ENCODE measurements at regions not wholly inside any gene's neighbourhood (a gene's known extent, or its start where the extent isn't known, plus 50 kb on each side); places are given as distances from the start of the nearest gene placed in this dataset.
A peak's percentile ranks its signal among the peaks of the same experiment; 100 is the strongest.
"Not testable (repeated sequence)": the region's sequence is repeated elsewhere in the genome, so short reads cannot be mapped to it uniquely, and the experiment has no call there.

GRCh38 chr1:189125694-189126093 lies 1352.0 kb downstream of the BRINP3 start:
- no peak for DNase-seq
- Histone ChIP-seq H3K27me3 (no peaks in the 10 kb centered on the region), H3K36me3 (no peaks in the 10 kb centered on the region)

DNA sequence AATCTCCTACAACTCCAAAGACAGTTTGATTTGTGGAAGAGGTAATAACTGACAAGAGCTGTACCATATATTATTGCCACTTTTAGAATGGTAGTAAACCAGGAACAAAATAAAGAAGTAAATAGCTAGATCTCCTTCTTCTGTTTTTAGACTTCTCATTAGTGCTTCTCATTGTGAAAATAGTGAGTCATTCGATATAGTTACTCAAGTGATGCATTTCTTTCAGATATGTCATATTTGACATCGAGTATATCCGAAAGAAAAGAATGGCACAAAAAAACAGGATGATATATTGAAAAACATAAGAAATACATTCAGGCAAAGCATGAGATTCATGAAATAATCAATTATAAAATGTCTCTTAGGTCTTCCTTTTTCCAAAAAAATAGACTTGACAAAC lies 1346.1 kb downstream of the BRINP3 start:
- DNase-seq, result no peak
- Histone ChIP-seq H3K9me3 (no peaks in the 10 kb centered on the region), H3K36me3 (no peaks in the 10 kb centered on the region), H3K27me3 (no peaks in the 10 kb centered on the region), H3K4me3 (no peak overlapping the region)

More at GRCh38 chr1:189125694-189126093, 1352.0 kb downstream of the BRINP3 start:
- peaks cover 8% of the 10 kb centered on the region; the same call in 1 of the 2 replicates for H3K9me3 ChIP-seq
- no peak overlapping the region for H3K4me3 ChIP-seq

GRCh38 chr1:189139748-189140147 lies 1337.9 kb downstream of the BRINP3 start:
- DNase-seq, H3K27me3 ChIP-seq, H3K36me3 ChIP-seq, H3K4me3 ChIP-seq, H3K9me3 ChIP-seq: not testable (repeated sequence)

GRCh38 chr1:189141056-189141455 lies 1336.6 kb downstream of the BRINP3 start:
- no peak overlapping the region for H3K4me3 ChIP-seq
- H3K9me3 ChIP-seq, result no peaks in the 10 kb centered on the region
- no peak for DNase-seq
- H3K27me3 ChIP-seq, result no peaks in the 10 kb centered on the region
- H3K36me3 ChIP-seq, result no peaks in the 10 kb centered on the region

DNA sequence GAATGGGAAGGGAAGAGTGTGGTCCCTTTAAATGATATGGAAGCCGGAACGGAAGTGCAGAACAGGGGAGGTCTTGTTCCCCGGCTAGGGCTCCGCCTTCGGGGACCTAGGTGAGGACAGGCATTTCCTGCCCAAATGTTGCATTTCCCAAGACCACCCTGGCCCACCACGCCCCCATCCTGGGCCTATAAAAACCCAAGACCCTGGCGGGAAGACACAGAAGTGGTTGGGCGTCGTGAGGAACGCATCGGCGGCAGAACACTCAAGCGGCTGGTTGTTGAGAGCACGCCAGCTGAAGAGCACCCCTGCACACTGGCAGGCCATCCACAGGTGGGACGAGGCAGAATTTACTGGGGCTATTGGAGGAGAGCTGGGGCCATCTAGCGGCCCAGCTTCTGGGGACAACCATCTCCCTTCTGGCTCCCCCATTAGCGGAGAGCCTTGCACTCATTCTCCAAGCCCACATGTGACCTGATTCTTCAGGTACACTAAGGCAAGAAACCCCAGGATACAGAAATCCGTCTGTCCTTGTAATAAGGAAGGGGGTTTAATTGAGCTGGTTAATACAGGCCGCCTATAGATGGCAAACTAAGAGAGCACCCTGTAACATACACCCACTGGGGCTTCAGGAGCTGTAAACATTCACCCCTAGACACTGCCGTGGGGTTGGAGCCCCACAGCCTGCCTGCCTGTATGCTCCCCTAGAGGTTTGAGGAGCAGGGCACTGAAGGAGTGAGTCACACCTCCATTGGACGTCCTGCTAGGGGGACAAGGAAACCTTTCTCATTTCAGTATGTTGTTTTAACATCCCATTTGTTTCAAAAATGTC lies 1327.9 kb downstream of the BRINP3 start:
- Histone ChIP-seq H3K36me3 (no peaks in the 10 kb centered on the region), H3K4me3 (no peak overlapping the region), H3K9me3 (no peaks in the 10 kb centered on the region), H3K27me3 (no peaks in the 10 kb centered on the region)
- DNase-seq, result no peak

GRCh38 chr1:189150624-189151023 lies 1327.0 kb downstream of the BRINP3 start:
- no peaks in the 10 kb centered on the region for H3K27me3 ChIP-seq
- no peak for DNase-seq
- no peaks in the 10 kb centered on the region for H3K9me3 ChIP-seq
- H3K36me3 ChIP-seq, result no peaks in the 10 kb centered on the region
- H3K4me3 ChIP-seq, result no peak overlapping the region

DNA sequence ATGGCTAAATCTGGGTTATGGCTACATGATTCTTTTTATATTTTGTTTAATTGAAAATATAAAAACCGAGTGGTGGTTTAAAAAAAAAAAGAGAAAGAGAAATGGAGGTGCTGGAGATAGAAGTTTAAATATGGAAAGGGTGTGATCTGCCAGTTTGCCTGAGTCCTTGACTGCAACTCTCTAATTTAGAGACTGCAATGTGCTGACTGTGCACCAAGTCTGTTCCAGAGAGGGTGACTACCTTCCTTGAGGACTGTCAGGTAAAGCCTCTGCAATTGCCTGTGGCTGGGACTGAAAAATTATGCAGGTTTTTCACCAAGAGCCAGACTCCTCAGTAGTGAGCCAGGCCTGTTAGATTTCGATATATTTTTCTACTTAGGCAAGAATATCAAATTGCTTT lies 1326.3 kb downstream of the BRINP3 start:
- no peak overlapping the region for H3K4me3 ChIP-seq
- H3K36me3 ChIP-seq, result no peaks in the 10 kb centered on the region
- no peaks in the 10 kb centered on the region for H3K9me3 ChIP-seq
- no peaks in the 10 kb centered on the region for H3K27me3 ChIP-seq
- no peak for DNase-seq

- Histone ChIP-seq H3K36me3 (no peaks in the 10 kb centered on the region), H3K4me3 (no peak overlapping the region), H3K9me3 (no peaks in the 10 kb centered on the region), H3K27me3 (no peaks in the 10 kb centered on the region)
- no peak for DNase-seq
Measured at GRCh38 chr1:189152685-189153084, 1325.0 kb downstream of the BRINP3 start.

DNA sequence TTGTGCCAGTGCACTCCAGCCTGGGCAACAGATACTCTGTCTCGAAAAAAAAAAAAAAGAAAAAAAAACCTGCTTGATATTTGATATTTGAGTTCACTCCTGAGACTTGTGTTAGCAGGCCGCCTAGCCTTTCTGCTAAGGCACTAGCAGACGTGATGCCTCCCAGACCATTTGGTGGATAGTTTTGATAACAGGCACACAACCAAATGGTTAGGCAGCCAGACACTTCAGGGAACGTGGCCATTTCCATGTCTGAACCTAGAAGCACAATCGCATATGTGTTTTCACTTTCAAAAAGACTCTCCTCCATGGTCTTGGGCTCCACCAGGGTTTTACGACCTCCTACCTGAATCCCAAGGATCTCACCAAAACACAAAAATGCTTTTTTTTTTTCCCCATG lies 1319.5 kb downstream of the BRINP3 start:
- Histone ChIP-seq H3K36me3 (no peaks in the 10 kb centered on the region), H3K9me3 (no peaks in the 10 kb centered on the region), H3K4me3 (no peak overlapping the region), H3K27me3 (no peaks in the 10 kb centered on the region)
- DNase-seq, result no peak

DNA sequence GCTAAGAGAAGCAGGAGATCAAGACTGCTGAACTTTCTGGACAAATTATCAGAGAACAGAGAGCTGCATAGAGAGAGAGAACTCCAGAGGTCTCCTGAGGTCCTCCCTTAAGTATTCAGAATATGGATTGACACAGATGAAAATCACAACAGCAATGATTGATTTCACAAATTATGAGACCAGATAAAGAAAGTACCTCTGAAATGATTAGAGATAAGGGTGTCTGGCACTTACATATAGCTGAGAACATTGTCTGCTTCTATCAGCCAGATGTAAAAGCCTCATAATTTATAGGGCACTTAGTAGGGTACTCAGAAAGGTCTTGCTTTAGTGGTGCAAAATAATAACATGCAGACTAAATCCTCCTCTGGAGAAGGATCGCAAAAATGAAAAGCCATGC lies 1301.8 kb downstream of the BRINP3 start:
- H3K36me3 ChIP-seq, result no peaks in the 10 kb centered on the region

GRCh38 chr1:189180057-189180456 lies 1297.6 kb downstream of the BRINP3 start:
- Histone ChIP-seq H3K27me3 (no peaks in the 10 kb centered on the region), H3K36me3 (no peaks in the 10 kb centered on the region), H3K9me3 (no peaks in the 10 kb centered on the region), H3K4me3 (no peak overlapping the region)
- no peak for DNase-seq

More for the DNA sequence above, 1301.8 kb downstream of the BRINP3 start:
- Histone ChIP-seq H3K4me3 (no peak overlapping the region), H3K27me3 (no peaks in the 10 kb centered on the region), H3K9me3 (no peaks in the 10 kb centered on the region)
- DNase-seq, result no peak

DNA sequence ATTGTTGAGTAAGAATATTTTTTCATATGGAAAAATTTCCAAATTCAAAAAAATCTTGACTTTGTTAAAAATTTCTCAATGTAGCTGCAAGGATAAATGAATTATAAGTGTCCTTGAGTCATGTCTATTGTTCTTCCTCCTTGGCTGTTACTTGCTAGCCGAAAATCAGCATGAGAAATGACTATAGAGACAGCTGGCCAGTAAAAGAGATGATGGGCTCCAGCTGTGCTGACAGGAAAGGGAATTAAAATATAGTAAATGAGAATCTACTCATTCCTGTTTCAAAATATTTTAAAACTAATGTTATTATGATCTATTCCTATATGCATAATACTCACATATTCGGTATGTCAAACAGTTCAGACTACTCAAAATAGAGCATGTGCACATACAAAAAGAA lies 1292.6 kb downstream of the BRINP3 start:
- Histone ChIP-seq H3K9me3 (no peaks in the 10 kb centered on the region), H3K36me3 (no peaks in the 10 kb centered on the region), H3K4me3 (no peak overlapping the region), H3K27me3 (no peaks in the 10 kb centered on the region)
- peak; percentile 21 for DNase-seq

DNA sequence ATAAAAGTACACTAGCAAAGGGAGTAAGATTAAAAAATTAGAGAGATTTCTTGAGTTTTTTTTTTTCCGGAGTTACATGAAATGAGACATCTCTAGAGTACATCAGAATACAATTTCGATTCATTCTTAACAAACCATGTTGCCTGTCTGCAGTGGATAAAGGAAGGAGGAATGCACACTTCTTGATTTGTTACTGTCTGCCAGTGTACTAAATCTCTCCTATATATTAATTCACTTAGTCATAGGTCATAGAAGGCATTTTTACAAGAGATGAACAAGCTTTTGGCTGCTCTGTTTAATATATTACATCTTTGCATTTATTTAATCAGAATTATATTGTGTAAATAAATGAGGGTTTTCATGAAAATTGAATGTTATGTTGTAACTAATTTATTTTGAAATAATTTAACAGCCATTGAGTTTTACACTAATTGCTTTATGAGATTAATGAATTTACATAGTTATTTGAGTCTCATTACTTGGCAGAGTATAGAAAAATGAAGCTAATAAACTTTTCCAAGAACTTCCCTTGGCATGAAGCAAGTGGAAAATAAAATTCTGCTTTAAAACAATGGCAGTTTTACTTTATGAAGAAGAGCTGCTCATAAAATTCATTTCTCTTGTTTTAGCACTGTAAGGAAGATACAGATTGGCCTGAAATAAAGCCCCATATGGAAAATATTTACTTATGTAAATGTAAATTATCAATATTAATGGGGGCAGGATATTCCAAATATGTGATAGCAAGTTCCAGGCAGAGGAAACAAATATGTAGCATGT lies 1284.7 kb downstream of the BRINP3 start:
- H3K27me3 ChIP-seq, result no peaks in the 10 kb centered on the region
- DNase-seq, result no peak
- H3K36me3 ChIP-seq, result no peaks in the 10 kb centered on the region
- H3K4me3 ChIP-seq, result no peak overlapping the region
- H3K9me3 ChIP-seq, result no peaks in the 10 kb centered on the region

- no peaks in the 10 kb centered on the region for H3K9me3 ChIP-seq
- H3K27me3 ChIP-seq, result no peaks in the 10 kb centered on the region
- H3K36me3 ChIP-seq, result no peaks in the 10 kb centered on the region
- no peak for DNase-seq
- no peak overlapping the region for H3K4me3 ChIP-seq
Measured at GRCh38 chr1:189205863-189206262, 1271.8 kb downstream of the BRINP3 start.

DNA sequence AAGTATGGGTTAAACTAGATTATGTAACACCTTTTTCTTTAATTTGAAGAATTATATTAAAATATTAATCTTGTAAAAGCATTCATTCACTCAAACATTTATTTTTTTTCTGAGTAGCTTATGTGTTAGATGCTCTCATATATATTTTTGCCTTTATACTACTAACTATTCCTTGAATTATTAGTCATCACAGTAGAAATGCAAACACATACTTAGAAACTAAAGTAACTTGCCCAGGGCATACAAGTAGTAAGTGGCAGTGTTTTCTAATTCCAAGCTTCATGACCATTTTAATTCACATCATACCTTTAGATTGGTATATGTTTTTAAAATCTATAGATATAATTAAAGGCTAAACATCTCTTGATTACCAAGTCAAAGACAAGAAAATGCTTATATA lies 1271.0 kb downstream of the BRINP3 start:
- no peaks in the 10 kb centered on the region for H3K27me3 ChIP-seq
- H3K4me3 ChIP-seq, result no peak overlapping the region
- no peaks in the 10 kb centered on the region for H3K9me3 ChIP-seq
- H3K36me3 ChIP-seq, result no peaks in the 10 kb centered on the region
- no peak for DNase-seq

DNA sequence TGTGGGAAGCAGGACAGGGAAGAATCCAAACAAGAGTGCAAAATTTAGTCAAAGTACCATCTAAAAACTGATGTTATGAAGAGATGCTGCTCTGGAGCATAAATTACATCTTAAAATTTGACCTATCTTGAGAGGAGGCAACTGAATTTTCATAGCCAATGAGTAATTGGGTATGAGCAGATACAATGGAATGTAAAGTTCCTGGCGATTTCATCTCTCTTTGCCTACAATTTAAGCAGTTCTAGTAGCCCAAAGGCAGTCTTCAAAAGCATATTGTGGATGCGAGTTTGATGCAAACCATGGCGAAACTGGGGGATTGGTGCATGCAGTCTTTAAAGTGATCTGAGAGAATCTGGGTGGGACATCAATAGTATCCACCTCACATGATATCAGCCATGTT lies 1265.9 kb downstream of the BRINP3 start:
- no peaks in the 10 kb centered on the region for H3K36me3 ChIP-seq
- H3K27me3 ChIP-seq, result no peaks in the 10 kb centered on the region
- no peak overlapping the region for H3K4me3 ChIP-seq
- DNase-seq, result no peak
- no peaks in the 10 kb centered on the region for H3K9me3 ChIP-seq

DNA sequence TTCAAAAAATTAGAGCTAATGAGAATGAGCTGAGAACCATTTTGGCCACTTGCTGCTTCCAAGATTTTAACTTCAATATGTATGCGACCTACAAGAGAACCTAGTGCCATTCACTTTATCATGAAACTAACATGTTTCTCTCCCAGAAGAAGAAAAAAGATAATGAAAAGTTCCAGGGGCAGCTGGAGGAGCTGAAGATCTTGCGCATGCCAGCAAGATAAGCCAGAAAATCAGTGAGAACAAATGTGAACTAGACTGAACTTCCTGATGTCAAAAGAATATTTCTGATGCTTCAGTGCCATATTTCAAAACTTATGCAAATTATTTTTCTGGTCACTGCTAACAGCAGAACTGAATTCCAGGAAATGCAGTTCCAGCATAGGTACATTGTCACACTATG lies 1265.1 kb downstream of the BRINP3 start:
- H3K36me3 ChIP-seq, result no peaks in the 10 kb centered on the region
- H3K27me3 ChIP-seq, result no peaks in the 10 kb centered on the region
- H3K9me3 ChIP-seq, result no peaks in the 10 kb centered on the region
- no peak overlapping the region for H3K4me3 ChIP-seq
- no peak for DNase-seq

DNA sequence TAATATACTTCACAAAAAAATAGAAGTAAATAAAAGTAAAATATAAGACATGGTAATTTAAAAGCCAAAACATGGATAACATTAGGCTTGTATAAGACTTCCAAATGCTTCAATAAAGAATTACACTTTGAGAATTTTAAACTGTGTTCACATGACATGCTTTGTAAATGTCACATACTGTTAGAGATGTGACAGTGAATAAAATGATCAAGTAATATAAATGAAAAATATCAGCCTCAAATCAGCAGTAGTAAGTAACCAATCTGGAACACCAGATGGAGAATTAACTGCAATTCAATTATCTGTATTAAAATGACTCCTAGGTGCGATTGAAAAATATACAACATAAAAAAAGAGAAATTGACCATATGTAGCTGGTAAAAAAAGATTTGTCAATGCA lies 1260.8 kb downstream of the BRINP3 start:
- DNase-seq, result no peak
- H3K9me3 ChIP-seq, result no peaks in the 10 kb centered on the region

More for the DNA sequence above, 1260.8 kb downstream of the BRINP3 start:
- Histone ChIP-seq H3K36me3 (no peaks in the 10 kb centered on the region), H3K27me3 (no peaks in the 10 kb centered on the region), H3K4me3 (no peak overlapping the region)

All from MG63 (cell line).